ENCODE measurements at regions not wholly inside any gene's neighbourhood (a gene's known extent, or its start where the extent isn't known, plus 50 kb on each side); places are given as distances from the start of the nearest gene placed in this dataset.

DNA sequence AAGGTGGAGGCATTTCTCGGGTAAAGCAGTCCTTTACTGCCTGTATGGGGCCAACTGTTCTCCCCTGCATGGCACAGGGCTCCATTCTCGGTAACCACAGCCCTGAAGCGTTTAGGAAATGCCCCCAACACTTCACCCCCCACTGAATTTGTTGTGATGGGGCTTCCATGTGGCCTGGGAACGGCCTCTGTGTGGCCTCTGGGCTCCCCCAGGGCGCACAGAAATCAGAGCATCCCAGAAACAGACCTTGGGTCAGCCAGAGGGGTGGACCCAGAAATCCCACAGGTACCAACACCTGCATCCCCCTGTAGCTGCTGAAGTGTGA, 153.7 kb upstream of the VSTM2B start:
- Histone ChIP-seq H2AFZ (ENCODE audit: low read depth, low read length) (no peak overlapping the region), H3K4me2 (ENCODE audit: low read length) (no peak overlapping the region), H3K4me3 (ENCODE audit: low read length) (no peak overlapping the region), H3K9me2 (ENCODE audit: insufficient read depth, low read length) (no peaks in the 10 kb centered on the region), H3K27me3 (ENCODE audit: insufficient read depth, low read depth, low read length) (no peaks in the 10 kb centered on the region), H3K27ac (ENCODE audit: low read length) (no peak overlapping the region), H3K79me2 (replicated peaks; ENCODE audit: insufficient read depth, low read length) (no peaks in the 10 kb centered on the region), H3F3A (ENCODE audit: insufficient read depth, low read length, poor library complexity, severe bottlenecking) (no peaks in the 10 kb centered on the region), H3K36me3 (ENCODE audit: insufficient read depth, low read length) (no peaks in the 10 kb centered on the region), H3K9me3 (ENCODE audit: low read length) (no peaks in the 10 kb centered on the region), H4K20me1 (ENCODE audit: insufficient read depth) (no peaks in the 10 kb centered on the region), H3K9ac (ENCODE audit: low read length) (no peak overlapping the region)
- TF ChIP-seq EP300 (conservative IDR thresholded peaks at IDR 0.05; ENCODE audit: poor library complexity, severe bottlenecking) (no peak), SMC3 (conservative IDR thresholded peaks at IDR 0.05; ENCODE audit: poor library complexity) (no peak), MXI1 (conservative IDR thresholded peaks at IDR 0.05; ENCODE audit: poor library complexity, severe bottlenecking) (no peak), RAD21 (conservative IDR thresholded peaks at IDR 0.05) (no peak), TAF1 (IDR thresholded peaks at IDR 0.05; ENCODE audit: low read depth) (no peak), EZH2 (IDR thresholded peaks at IDR 0.05; ENCODE audit: borderline replicate concordance, insufficient read depth, low read length, poor library complexity, severe bottlenecking) (no peak), POLR2AphosphoS5 (IDR thresholded peaks at IDR 0.05) (no peak)
- TF ChIP-seq, protein P1, sequence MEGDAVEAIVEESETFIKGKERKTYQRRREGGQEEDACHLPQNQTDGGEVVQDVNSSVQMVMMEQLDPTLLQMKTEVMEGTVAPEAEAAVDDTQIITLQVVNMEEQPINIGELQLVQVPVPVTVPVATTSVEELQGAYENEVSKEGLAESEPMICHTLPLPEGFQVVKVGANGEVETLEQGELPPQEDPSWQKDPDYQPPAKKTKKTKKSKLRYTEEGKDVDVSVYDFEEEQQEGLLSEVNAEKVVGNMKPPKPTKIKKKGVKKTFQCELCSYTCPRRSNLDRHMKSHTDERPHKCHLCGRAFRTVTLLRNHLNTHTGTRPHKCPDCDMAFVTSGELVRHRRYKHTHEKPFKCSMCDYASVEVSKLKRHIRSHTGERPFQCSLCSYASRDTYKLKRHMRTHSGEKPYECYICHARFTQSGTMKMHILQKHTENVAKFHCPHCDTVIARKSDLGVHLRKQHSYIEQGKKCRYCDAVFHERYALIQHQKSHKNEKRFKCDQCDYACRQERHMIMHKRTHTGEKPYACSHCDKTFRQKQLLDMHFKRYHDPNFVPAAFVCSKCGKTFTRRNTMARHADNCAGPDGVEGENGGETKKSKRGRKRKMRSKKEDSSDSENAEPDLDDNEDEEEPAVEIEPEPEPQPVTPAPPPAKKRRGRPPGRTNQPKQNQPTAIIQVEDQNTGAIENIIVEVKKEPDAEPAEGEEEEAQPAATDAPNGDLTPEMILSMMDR (IDR thresholded peaks at IDR 0.05; ENCODE audit: poor library complexity, severe bottlenecking), result no peak
- TF ChIP-seq, protein P2, sequence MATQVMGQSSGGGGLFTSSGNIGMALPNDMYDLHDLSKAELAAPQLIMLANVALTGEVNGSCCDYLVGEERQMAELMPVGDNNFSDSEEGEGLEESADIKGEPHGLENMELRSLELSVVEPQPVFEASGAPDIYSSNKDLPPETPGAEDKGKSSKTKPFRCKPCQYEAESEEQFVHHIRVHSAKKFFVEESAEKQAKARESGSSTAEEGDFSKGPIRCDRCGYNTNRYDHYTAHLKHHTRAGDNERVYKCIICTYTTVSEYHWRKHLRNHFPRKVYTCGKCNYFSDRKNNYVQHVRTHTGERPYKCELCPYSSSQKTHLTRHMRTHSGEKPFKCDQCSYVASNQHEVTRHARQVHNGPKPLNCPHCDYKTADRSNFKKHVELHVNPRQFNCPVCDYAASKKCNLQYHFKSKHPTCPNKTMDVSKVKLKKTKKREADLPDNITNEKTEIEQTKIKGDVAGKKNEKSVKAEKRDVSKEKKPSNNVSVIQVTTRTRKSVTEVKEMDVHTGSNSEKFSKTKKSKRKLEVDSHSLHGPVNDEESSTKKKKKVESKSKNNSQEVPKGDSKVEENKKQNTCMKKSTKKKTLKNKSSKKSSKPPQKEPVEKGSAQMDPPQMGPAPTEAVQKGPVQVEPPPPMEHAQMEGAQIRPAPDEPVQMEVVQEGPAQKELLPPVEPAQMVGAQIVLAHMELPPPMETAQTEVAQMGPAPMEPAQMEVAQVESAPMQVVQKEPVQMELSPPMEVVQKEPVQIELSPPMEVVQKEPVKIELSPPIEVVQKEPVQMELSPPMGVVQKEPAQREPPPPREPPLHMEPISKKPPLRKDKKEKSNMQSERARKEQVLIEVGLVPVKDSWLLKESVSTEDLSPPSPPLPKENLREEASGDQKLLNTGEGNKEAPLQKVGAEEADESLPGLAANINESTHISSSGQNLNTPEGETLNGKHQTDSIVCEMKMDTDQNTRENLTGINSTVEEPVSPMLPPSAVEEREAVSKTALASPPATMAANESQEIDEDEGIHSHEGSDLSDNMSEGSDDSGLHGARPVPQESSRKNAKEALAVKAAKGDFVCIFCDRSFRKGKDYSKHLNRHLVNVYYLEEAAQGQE (IDR thresholded peaks at IDR 0.05; ENCODE audit: borderline replicate concordance), result no peak

DNA sequence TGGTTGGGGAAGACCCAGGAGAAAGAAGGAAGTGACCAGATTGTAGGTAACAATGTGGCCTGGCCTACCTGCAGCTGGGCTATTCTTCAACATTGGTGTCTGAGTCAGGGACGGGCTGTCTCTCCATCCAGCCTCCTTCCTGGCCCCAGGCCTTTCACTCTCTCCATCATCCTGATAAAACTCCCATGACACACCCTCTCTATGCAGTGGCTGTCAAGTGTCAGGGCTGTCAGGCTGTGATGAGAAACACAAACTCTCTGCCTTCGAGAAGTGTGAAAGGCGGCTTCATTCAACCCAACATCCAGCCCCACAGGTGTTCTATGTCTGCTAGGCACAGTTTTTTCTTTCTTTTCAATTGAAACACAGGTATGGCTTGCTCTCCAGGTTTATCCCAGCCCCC, 153.3 kb upstream of the VSTM2B start:
- H4K20me1 ChIP-seq (ENCODE audit: insufficient read depth), result no peaks in the 10 kb centered on the region
- H3K4me3 ChIP-seq (ENCODE audit: low read length), result no peak overlapping the region
- no peaks in the 10 kb centered on the region for H3K9me3 ChIP-seq (ENCODE audit: low read length)
- no peak overlapping the region for H3K4me2 ChIP-seq (ENCODE audit: low read length)
- no peaks in the 10 kb centered on the region for H3K27me3 ChIP-seq (ENCODE audit: insufficient read depth, low read depth, low read length)
- H3F3A ChIP-seq (ENCODE audit: insufficient read depth, low read length, poor library complexity, severe bottlenecking), result no peaks in the 10 kb centered on the region
- H3K79me2 ChIP-seq (replicated peaks; ENCODE audit: insufficient read depth, low read length), result no peaks in the 10 kb centered on the region
- H2AFZ ChIP-seq (ENCODE audit: low read depth, low read length), result no peak overlapping the region
- H3K9ac ChIP-seq (ENCODE audit: low read length), result no peak overlapping the region
- TF ChIP-seq EZH2 (IDR thresholded peaks at IDR 0.05; ENCODE audit: borderline replicate concordance, insufficient read depth, low read length, poor library complexity, severe bottlenecking) (no peak), MXI1 (conservative IDR thresholded peaks at IDR 0.05; ENCODE audit: poor library complexity, severe bottlenecking) (no peak), RAD21 (conservative IDR thresholded peaks at IDR 0.05) (no peak), TAF1 (IDR thresholded peaks at IDR 0.05; ENCODE audit: low read depth) (no peak), POLR2AphosphoS5 (IDR thresholded peaks at IDR 0.05) (peak; percentile 43), EP300 (conservative IDR thresholded peaks at IDR 0.05; ENCODE audit: poor library complexity, severe bottlenecking) (peak; percentile 78), SMC3 (conservative IDR thresholded peaks at IDR 0.05; ENCODE audit: poor library complexity) (no peak)
- TF ChIP-seq, protein P2 (IDR thresholded peaks at IDR 0.05; ENCODE audit: borderline replicate concordance), result no peak
- TF ChIP-seq, protein P1 (IDR thresholded peaks at IDR 0.05; ENCODE audit: poor library complexity, severe bottlenecking), result no peak
- no peaks in the 10 kb centered on the region for H3K36me3 ChIP-seq (ENCODE audit: insufficient read depth, low read length)
- no peaks in the 10 kb centered on the region for H3K9me2 ChIP-seq (ENCODE audit: insufficient read depth, low read length)
- H3K27ac ChIP-seq (ENCODE audit: low read length), result no peak overlapping the region

Data from neural cell (in vitro differentiated cells).